GM21447 (cell line): ENCODE measurements at regions not wholly inside any gene's neighbourhood (a gene's known extent, or its start where the extent isn't known, plus 50 kb on each side); places are given as distances from the start of the nearest gene placed in this dataset.
"Not testable (repeated sequence)": the region's sequence is repeated elsewhere in the genome, so short reads cannot be mapped to it uniquely, and the experiment has no call there.

Experiments
- ATAC-seq: cut with Tn5 transposase; IDR thresholded peaks from one replicate; pipeline ENCODE4 v1.9.1; 2021; ENCODE audit not compliant: unreplicated experiment

DNA sequence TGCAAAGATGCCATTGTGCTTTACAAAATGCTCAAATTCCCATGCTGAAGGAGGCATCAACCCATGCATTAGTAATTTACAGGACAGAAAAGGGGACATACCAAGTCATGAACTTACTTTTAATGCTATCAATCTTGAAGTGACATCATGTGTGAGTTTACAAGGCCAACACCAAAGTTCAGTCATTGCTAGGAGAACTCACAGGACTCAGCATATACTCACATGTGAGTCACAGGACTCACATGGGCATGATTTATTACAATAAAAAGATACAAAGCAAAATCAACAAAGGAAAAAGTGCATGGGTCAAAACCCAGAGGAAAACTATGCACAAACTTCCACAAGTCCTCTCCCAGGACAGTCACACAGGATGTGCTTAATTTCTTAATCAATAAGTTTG lies 1656.0 kb downstream of the MRPL39 start:
- ATAC-seq, result no peak

DNA sequence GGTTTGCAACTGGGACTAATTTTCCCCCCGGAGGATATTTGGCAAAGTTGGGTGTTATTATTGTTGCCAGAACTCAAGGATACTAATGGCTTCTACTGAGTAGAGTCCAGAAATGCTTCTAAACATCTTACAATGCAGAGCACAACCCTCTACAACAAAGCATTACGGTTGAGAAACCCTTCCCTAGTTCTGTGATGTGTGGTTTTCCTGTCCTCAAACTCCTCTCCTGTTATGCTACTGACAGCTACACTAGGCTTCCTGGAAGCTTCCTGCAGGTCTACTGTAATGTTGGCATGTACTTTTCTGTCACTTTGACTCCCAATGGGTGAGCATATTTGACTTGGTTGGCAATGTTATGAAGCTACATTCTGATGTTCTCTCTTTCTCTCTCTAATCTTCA lies 1656.9 kb downstream of the MRPL39 start:
- no peak for ATAC-seq

DNA sequence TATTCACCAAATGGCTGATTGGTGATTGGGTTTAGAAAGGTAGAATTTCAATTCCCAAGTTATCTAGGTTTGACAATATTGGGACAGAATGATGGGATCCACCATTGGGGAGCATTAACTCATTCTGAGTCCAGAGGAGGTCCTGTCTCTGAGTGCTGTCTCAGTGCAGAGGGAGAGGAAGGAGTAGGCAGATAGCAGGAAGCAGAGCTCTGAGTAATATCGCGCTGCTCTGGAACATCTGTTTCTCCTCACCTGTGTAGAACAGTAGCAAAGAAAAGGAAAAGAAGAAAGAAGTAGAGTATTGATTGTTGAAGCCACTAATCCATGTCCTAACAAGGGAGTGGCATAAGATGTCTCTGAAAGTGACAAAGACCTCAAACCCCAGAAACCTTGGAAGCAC lies 1657.8 kb downstream of the MRPL39 start:
- ATAC-seq, result no peak

DNA sequence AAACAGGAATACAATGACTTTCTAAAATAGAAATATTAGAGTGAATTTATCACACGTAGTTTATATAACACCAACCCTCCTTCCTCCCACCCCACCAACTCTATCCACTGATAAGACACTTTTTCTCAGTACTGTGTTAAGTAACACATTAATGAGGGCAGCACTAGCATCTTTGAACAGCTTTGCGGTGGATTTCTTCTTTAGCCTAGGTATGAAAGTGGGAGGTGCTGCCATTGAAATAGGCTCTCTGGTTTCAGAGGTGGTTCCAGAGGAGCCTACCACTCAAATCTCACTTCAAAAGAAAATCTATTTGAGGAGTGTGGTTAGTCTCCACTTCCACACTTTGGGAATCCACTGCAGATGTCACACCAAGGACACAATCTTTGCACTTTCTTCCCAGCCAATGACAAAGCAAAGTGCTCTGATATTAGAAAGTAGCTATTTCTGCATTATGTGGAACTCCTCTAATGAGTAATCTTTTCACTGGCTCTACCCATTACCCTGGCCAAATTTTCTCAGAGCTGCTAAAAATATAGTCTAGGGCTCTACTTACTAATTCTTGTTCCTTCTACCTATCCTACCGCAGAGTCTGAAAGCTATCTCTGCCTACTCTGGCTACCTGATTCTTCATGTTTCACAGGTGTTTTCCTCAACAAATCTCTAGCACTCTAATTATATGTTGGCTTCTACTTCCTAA lies 1667.8 kb downstream of the MRPL39 start:
- no peak for ATAC-seq

DNA sequence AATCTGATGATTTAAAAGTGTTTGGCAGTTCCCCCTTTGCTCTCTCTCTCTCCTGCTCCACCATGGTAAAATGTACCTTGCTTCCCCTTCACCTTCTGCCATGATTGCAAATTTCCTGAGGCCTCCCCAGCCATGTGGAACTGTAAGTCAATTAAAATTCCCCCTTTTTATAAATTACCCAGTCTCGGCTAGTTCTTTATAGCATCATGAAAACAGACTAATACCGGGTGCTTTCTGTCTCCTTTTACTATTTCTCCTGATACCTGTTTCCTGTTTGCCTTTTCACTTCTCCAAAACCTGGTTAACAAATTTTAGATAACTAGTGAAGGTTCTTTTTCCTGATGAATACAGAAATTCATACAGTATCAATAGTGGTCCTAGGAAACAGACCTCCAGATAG lies 1670.3 kb downstream of the MRPL39 start:
- no peak for ATAC-seq

DNA sequence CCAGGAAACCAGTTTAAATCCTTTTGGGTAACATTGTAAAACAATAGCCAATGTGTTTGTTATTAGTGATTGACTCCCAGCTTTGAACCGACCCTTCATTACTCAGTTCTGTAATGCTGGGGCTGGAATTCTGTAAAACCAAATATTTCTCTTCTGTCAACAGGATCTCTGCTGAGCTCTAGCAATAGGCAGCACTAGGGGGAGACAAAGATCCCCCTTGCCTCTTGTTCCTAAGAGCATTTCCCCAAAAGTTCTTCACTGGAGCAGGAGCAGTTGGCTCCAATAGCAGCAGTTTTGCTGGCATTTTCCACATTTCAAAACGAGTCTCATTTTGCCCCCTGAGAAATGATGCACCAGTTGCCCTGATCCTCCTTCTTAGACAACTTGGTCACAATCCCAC lies 1671.1 kb downstream of the MRPL39 start:
- no peak for ATAC-seq

DNA sequence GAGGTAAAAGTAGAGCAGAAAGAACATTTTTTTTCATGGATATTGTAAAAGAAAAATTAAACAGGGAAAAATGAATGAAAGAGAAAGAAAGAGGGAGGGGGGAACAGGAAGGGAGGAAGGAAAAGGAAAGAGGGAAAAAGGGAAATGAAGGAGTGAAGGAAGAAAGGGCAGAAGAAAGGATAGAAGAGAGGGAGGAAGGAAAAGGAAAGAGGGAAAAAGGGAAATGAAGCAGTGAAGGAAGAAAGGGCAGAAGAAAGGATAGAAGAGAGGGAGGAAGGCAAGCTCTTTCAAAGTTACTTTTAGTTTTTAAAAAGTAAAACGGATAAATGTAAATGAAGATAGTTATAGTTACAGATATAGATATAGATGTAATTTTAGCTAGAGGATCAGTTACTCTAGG lies 1676.7 kb downstream of the MRPL39 start:
- ATAC-seq, result no peak

DNA sequence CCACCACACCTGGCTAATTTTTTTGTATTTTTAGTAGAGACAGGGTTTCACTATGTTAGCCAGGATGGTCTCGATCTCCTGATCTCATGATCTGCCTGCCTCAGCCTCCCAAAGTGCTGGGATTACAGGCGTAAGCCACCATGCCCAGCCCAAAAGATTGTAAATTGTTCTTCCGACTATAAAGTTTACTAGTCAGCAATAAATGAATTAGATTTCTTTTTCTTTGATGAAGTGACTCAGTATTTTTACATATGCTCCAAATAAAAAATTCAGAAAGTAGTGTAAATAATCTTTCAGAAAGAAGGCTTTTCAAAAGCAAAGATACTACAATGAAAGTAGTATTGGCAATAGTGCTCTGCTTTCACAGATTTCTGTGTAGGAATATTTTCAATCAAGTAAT lies 1680.9 kb downstream of the MRPL39 start:
- ATAC-seq, result not testable (repeated sequence)

DNA sequence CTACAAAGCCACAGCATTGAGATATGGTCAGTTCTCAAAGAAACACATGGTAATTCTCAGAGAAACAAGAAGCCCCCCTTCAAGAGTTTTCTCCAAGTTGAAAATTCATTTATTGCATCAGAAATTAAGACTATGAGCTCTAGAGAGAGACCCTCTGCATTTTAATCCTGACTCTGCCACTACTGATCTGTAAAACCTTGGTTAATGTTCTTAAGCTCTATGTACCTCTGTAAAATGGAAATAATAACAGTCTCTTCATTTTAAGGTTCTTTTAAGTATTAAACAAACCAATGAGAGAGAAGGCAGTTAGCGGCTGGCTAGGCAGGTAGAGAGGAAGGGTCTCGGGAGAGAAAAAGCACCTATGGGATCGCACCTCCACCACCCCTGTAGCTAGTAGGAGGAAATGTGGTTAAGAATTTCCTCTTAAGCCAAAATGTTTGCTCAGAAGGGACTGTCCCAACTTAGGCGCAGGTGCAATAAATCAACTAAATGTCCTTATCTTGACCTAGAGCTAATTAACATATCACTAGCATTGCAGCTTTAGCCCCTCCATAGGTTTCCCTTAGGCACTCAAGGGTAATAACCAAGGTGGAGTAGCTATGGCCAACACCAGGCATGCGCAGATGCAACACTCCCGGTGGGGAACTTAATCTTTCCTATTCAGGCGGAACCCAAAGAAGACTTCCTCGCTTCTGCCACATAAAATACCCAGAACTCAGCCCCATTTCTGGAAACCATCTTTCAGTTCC lies 1685.4 kb downstream of the MRPL39 start:
- ATAC-seq, result no peak

DNA sequence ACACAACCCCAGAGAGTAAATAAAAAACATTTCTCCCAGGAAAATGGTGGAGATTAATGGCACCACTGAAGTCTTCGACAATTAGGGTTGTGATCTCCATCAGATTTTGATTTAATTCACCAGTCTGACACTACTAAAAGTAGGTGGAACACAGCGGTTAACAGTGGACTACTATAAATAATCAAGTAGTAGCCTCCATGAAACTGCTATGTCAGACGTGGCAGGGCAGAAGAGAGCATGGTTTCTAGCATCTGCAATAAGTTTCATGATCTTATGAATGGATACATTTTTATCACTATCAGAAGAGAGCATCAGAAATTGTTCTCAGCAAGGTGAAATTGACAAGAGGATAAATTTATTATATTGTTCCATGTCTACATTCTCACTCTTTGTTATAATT lies 1706.6 kb downstream of the MRPL39 start:
- ATAC-seq, result no peak

DNA sequence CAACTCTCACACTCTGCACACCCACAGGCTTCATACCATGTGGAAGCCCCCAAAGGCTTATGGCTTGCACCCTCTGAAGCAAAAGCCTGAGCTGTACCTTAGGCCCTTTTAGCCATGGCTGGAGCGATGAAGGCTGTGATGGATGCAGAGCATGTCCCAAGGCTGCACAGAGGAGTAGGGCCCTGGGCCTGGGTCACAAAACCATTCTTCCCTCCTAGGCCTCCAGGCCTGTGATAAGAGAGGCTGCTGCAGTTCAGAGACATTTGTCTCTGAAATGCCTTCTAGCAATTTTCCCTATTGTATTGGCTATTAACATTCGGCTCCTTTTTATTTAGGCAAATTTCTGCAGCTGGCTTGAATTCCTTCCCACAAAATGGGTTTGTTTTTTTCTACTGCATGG lies 1707.7 kb downstream of the MRPL39 start:
- no peak for ATAC-seq

DNA sequence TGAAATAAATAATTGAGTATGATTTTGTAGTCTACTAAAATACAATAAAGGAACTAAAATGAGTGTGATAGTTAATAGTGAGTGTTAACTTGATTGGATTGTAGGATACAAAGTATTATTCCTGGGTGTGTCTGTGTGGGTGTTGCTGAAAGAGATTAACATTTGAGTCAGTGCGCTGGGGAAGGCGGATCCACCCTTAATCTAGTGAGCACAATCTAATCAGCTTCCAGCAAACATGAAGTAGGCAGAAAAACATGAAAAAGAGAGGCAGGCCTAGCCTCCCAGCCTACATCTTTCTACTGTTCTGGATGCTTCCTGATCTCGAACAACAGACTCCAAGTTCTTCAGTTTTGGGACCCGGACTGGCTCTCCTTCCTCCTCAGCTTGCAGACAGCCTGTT lies 1716.6 kb downstream of the MRPL39 start:
- no peak for ATAC-seq

DNA sequence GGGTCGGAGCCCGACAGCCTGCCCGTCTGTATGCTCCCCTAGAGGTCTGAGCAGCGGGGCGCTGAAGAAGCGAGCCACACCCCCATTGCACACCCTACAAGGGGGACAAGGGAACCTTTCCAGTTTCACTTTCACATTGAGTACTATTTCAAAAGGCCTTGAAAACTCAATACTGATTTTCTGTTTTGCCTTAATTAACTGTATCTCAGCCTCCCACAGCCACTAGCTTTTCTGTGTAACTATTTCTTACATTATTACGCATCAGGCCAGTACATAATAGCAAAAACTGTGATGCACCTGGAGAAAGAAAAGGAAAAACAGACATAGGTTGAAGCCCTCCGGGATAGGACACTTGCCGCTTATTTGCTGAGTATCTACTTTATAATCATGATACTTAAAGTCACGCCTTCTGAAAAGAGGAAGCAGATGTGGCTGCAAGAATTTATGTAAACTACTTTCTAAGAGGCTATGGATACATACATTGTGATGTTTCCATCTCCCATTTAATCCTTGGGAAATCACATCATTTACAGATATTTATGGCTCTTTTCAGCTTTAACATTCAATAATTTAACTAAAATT lies 1719.5 kb downstream of the MRPL39 start:
- ATAC-seq, result no peak

DNA sequence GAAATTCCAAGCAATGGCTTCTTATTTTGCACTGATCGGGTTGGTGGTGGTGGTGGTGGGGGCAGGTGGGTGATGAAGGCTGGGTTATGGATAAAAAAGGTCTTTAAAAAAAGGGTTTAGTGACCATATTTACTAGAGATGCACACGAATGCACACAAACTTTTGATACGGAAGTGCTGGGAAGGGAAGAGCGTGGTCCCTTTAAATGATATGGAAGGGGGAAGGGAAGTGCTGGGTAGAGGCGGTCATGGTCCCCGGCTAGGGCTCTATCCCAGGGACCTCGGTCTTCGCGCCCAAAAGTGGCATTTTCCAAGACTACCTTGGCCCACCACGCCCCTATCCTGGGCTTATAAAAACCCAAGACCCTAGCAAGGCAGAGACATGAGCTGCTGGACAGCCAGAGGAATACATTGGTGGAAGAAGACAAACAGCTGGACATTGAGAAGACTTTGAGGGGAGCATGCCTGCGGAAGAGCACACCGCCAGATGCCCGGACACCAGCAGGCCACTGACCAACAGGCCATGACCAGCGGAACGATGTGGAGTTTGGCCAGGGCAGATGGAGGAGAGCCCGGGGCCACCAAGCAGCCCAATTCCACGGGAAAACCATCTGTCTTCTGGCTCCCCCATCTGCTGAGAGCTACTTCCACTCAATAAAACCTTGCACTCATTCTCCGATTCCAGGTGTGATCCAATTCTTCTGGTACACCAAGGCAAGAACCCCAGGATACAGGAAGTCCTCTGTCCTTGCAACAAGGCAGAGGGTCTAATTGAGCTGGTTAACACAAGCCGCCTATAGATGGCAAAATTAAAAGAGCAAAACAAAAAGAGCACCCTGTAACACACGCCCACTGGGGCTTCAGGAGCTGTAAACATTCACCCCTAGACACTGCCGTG lies 1720.2 kb downstream of the MRPL39 start:
- no peak for ATAC-seq

DNA sequence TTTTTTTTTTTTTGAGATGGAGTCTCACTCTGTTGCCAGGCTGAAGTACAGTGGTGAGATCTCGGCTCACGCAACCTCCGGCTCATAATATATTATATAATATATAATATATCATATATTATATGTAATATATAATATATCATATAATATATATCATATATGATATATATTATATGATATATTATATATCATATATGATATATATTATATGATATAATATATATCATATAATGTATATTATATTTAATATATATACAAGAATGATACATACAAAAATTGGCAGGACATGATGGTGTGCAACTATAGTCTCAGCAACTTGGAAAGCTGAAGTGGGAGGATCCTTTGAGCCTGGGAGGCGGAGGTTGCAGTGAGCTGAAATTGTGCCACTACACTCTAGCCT lies 1725.5 kb downstream of the MRPL39 start:
- ATAC-seq, result no peak

DNA sequence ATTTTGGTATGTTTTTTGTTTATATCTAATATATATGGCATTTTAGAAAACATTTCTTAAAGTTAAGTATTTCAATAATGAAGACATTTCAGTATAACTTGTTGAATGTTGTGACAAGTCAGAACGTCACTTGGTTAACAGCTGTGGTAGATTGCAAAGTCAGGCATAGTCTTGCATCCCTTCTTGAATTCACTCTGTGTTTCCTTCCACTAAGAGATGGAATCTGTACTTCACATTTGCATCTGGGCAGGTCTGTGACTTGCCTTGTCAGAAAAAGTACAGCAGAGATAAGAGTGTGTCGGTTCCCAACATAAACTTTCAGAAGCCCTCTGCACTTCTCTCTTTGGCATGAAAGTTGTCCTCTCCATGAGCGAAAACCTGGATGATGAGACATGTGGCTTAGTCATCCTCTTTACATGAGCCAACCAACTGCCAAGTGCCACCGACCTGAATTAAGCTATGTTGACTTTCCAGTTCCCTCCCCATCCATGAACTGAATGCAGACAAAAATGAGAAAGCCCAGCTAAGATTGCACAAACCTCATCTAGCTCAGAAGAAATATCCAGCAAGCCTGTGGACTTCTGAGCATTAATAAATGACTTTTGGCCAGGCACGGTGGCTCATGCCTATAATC lies 1730.2 kb downstream of the MRPL39 start:
- ATAC-seq, result no peak

DNA sequence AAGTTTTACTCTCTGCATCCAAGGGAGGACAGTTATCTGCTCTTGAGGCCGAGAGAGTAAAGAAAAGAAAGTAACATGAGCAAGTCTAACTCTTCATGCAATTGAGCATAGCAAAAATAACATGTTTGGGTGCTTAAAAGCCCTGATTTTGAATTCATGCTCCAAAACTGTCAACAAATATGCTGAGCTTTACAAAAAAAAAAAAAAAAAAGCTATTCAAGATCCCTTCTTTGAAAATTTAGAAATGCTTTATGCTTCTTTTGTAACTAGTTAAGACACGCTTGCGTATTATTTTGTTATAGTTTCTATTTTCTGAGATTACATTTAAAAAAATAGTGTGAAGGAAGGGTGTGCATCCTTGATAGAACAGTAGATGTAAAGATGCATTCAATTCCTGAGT lies 1733.0 kb downstream of the MRPL39 start:
- ATAC-seq, result no peak

DNA sequence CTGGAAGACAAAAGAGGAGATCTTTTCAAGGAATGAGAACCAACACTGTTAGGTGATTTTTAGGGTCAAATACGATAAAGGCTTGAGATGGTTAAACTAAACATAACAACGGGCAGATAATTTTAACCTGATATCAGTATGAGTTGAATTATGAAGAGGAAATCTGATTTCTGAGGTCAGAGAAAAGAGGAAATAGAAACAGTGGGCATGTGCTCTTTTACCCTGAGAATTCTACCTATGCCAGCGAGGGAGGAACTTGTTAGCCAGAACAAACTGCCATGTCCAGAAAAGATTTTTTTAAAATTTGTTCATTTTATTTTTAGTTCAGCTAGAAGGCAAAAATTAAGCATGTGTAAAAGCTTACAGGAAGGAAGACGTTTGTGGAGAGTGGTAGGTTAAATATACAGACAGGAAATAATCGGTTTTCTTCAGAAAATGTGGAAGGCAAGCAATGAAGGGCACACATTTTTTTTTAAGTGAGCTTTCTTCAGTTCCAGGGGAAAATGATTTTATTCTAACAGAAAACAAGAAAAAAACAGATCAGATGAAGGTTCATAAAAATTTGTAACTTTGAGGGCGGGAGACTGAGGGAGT lies 1745.3 kb downstream of the MRPL39 start:
- no peak for ATAC-seq

DNA sequence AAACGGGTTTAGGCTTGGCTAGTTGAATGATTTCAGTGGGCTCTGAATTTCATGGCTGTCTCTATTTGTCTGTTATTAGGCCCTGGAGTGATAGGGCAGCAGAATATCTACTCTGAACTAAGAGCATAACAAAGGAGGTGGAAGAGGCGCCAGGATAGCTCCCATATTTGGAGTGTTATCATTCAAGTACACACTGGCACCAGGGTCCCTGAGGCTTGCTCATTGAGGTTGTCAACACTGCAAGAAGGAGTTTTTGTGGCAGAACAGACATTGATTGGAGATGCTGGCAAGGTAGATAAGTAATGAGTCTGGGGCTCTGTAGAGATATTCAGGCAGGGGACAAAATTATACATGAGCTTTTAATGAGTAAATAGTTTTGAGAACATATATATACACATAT lies 1748.4 kb downstream of the MRPL39 start:
- ATAC-seq, result no peak

DNA sequence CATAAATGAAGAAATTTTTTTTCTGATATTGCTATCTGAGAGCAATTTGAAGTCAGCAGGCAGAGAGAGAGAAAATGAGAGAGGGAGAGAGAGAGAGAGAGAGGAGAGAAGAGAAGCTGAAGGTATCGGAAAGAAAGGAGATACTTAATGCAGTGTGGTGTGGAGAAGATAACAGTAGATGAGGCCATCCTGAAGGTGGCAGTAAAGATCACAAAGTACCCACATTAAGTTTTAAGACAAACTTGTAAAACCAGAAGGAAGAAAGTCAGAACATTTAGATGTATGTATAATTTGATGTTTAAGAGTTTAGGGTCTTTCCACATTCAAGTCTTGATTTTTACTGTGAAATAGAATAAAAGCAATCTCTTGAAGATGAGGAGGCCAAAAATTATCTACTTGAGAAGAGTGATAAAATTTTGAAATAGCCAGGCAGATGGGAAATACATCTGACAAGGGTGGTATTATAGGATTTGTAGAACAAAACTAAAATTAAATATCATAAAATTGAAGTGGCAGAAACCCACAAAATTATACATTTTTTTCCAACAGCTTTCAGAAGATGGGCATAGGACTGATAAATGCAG lies 1753.4 kb downstream of the MRPL39 start:
- no peak for ATAC-seq
